Suprapubic skin (tissue), 4 donors: ENCODE measurements at regions not wholly inside any gene's neighbourhood (a gene's known extent, or its start where the extent isn't known, plus 50 kb on each side); places are given as distances from the start of the nearest gene placed in this dataset.

ENCODE experiments used
- DNase-seq, 2 donors: peaks; one replicate each; pipeline ENCODE4 v3.0.0-alpha.2; 2019; ENCODE audit warnings: low spot score in 2 of 2
- H3K27ac ChIP-seq: fragments of 200-600 bp; sonication (generic); one replicate; pipeline ENCODE4 v1.5.1; 2019
- H3K27me3 ChIP-seq: fragments of 200-600 bp; sonication (generic); one replicate; pipeline ENCODE4 v1.5.1; 2019
- H3K36me3 ChIP-seq: fragments of 200-600 bp; sonication (generic); one replicate; pipeline ENCODE4 v1.5.1; 2019
- H3K4me1 ChIP-seq: fragments of 200-600 bp; sonication (generic); one replicate; pipeline ENCODE4 v1.5.1; 2019
- H3K4me3 ChIP-seq: fragments of 200-600 bp; sonication (generic); one replicate; pipeline ENCODE4 v1.5.1; 2019; ENCODE audit warnings: mild to moderate bottlenecking
- H3K9me3 ChIP-seq: fragments of 200-600 bp; sonication (generic); one replicate; pipeline ENCODE4 v1.5.1; 2019
- CTCF ChIP-seq, 2 donors: fragments of 200-600 bp in 1 of 2; fragments of 450-650 bp in 1 of 2; sonication (generic) in 1 of 2; IDR thresholded peaks; one replicate each; pipeline ENCODE4 v1.5.1; 2016 to 2019; ENCODE audit warnings: antibody characterized with exemption in 2 of 2, mild to moderate bottlenecking in 1 of 2, moderate library complexity in 1 of 2
- EP300 ChIP-seq: sonication (generic); formaldehyde crosslinking; IDR thresholded peaks from one replicate; pipeline ENCODE4 v1.6.1; 2017; ENCODE audit warnings: antibody characterized with exemption
- POLR2A ChIP-seq, 2 donors: fragments of 450-650 bp; IDR thresholded peaks; one replicate each; pipeline ENCODE4 v1.6.1; 2017; ENCODE audit warnings: antibody characterized with exemption in 2 of 2, mild to moderate bottlenecking in 2 of 2, moderate library complexity in 2 of 2
- POLR2AphosphoS5 ChIP-seq, 3 donors: sonication (generic); formaldehyde crosslinking; IDR thresholded peaks; one replicate each; pipeline ENCODE4 v1.6.1; 2017; ENCODE audit warnings: antibody characterized with exemption in 3 of 3
- WGBS: methylation state at CpG from one replicate; pipeline ENCODE4 v1.1.5; 2018; 5-methylcytosine and 5-hydroxymethylcytosine counted together

DNA sequence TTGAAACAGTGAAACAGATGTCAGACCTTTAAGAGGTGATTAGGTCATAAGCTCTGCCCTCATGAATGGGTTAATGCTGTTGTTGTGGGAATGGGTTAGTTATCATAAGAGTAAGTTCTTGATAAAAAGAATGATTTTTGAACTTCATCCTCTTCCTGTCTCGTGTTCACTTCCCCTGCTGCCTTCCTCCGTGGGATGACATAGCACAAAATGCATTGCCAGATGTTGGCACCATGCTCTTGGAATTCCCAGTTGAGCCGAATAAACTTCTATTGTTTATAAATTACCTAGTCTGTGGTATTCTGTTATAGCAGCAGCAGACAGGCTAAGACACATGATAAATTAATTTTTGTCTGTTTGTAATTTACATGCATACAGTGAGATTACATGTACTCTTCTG lies 112.0 kb upstream of the LRRC7 start:
- H3K27ac ChIP-seq: no peak overlapping the region
- WGBS: 31% methylated on average over 3 of the region's 3 CpGs
- H3K4me1 ChIP-seq: no peaks in the 10 kb centered on the region
- no peak for TF ChIP-seq CTCF (IDR thresholded peaks at IDR 0.05)
- TF ChIP-seq EP300: no peak
- TF ChIP-seq POLR2AphosphoS5 (IDR thresholded peaks at IDR 0.05): no peak
- no peak for TF ChIP-seq POLR2A (IDR thresholded peaks at IDR 0.05)
- no peak for DNase-seq
- H3K36me3 ChIP-seq: no peaks in the 10 kb centered on the region
- H3K27me3 ChIP-seq: no peaks in the 10 kb centered on the region
- no peaks in the 10 kb centered on the region for H3K9me3 ChIP-seq
- H3K4me3 ChIP-seq: no peak overlapping the region

DNA sequence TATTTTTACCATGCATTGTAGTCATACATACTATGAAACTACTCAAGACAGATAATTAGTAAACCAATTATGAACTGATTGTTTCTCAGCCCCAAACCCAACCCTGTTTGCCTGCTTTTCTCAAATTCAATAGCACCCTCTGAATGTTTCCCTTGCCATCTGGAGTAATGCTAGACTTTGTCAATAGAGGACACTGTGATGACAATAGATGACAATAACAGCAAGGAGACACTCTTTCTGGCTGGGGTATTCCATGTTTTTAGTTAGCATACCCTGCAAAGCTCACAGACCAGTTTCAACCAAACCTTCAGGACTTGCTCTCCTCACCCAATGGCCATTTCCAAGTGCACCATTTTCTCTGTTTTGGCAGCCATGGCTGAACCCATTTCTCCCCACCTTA lies 108.5 kb upstream of the LRRC7 start:
- H3K27me3 ChIP-seq: no peaks in the 10 kb centered on the region
- no peak overlapping the region for H3K4me3 ChIP-seq
- H3K27ac ChIP-seq: no peak overlapping the region
- no peaks in the 10 kb centered on the region for H3K36me3 ChIP-seq
- no peaks in the 10 kb centered on the region for H3K4me1 ChIP-seq
- no peaks in the 10 kb centered on the region for H3K9me3 ChIP-seq
- DNase-seq: no peak
- TF ChIP-seq POLR2AphosphoS5 (IDR thresholded peaks at IDR 0.05) (no peak), EP300 (no peak), CTCF (IDR thresholded peaks at IDR 0.05) (no peak), POLR2A (IDR thresholded peaks at IDR 0.05) (no peak)

GRCh38 chr1:69475021-69475420 lies 92.7 kb upstream of the LRRC7 start:
- no peak overlapping the region for H3K4me3 ChIP-seq
- no peak overlapping the region for H3K27ac ChIP-seq
- no peaks in the 10 kb centered on the region for H3K9me3 ChIP-seq
- TF ChIP-seq POLR2A (IDR thresholded peaks at IDR 0.05) (no peak), CTCF (IDR thresholded peaks at IDR 0.05) (no peak), POLR2AphosphoS5 (IDR thresholded peaks at IDR 0.05) (no peak), EP300 (no peak)
- H3K4me1 ChIP-seq: no peaks in the 10 kb centered on the region
- no peaks in the 10 kb centered on the region for H3K27me3 ChIP-seq
- no peaks in the 10 kb centered on the region for H3K36me3 ChIP-seq
- DNase-seq: no peak
- WGBS: 39% methylated on average over 2 of the region's 2 CpGs

- no peaks in the 10 kb centered on the region for H3K9me3 ChIP-seq
- H3K4me1 ChIP-seq: no peaks in the 10 kb centered on the region
- DNase-seq: no peak
- H3K27ac ChIP-seq: no peak overlapping the region
- no peaks in the 10 kb centered on the region for H3K36me3 ChIP-seq
- no peak for TF ChIP-seq POLR2A (IDR thresholded peaks at IDR 0.05)
- no peak for TF ChIP-seq EP300
- TF ChIP-seq CTCF (IDR thresholded peaks at IDR 0.05): no peak
- TF ChIP-seq POLR2AphosphoS5 (IDR thresholded peaks at IDR 0.05): no peak
- H3K27me3 ChIP-seq: no peaks in the 10 kb centered on the region
- no peak overlapping the region for H3K4me3 ChIP-seq
- WGBS: 50% methylated on average over 1 of the region's 1 CpG
Observed at GRCh38 chr1:69479734-69480133, 88.0 kb upstream of the LRRC7 start.

DNA sequence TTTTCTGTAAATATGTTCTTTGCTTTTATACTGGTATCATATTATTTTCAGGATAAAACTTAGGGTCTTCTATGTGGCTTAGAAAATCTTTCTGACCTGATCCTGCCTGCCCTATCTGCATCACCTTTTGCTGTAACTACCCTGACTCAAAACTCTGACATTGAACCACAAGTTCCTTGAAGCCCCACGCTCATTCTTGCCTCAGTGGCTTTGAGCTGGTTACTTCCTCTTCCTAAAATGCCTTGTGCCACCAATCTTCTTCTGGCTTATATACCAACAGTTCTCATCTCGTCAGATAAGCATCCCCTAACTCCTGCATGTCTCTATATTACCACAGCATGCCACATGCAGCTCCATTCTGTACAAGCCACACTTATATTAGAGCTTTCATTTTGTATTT lies 84.5 kb upstream of the LRRC7 start:
- WGBS: 67% methylated on average over 2 of the region's 2 CpGs
- Histone ChIP-seq H3K27me3 (no peaks in the 10 kb centered on the region), H3K4me1 (no peaks in the 10 kb centered on the region), H3K9me3 (no peaks in the 10 kb centered on the region), H3K27ac (no peak overlapping the region), H3K36me3 (no peaks in the 10 kb centered on the region), H3K4me3 (no peak overlapping the region)
- no peak for TF ChIP-seq EP300
- no peak for TF ChIP-seq POLR2A (IDR thresholded peaks at IDR 0.05)
- TF ChIP-seq CTCF (IDR thresholded peaks at IDR 0.05): no peak
- TF ChIP-seq POLR2AphosphoS5 (IDR thresholded peaks at IDR 0.05): no peak
- no peak for DNase-seq
